Common myeloid progenitor, CD34-positive (primary cell): ENCODE measurements at regions not wholly inside any gene's neighbourhood (a gene's known extent, or its start where the extent isn't known, plus 50 kb on each side); places are given as distances from the start of the nearest gene placed in this dataset.

Experiments
- CTCF ChIA-PET: fragments of 350-600 bp; sonication (Branson Sonifier 250); formaldehyde crosslinking; loops from one replicate; lab custom pipeline; 2021; ENCODE audit warnings: antibody characterized with exemption; lab: Charles Lee
- POLR2A ChIA-PET: fragments of 350-600 bp; sonication (Branson Sonifier 250); formaldehyde crosslinking; loops from one replicate; lab custom pipeline; 2021; ENCODE audit warnings: antibody characterized with exemption; lab: Charles Lee
- DNase-seq, 3 donors: peaks; one replicate each; pipeline versions ENCODE4 v3.0.0 to v3.0.0-alpha.2; 2013
- H3K27ac ChIP-seq, 2 experiments: 1 replicate in 1 of 2; 2 replicates in 1 of 2; pipeline ENCODE4 v1.7.0; 2013; ENCODE audit warnings: inconsistent platforms in 2 of 2, low read length in 2 of 2, mild to moderate bottlenecking in 2 of 2, low read depth in 1 of 2, moderate library complexity in 1 of 2; ENCODE audit not compliant: severe bottlenecking in 2 of 2, insufficient read depth in 1 of 2, poor library complexity in 1 of 2
- H3K27me3 ChIP-seq, 5 experiments: replicated peaks in 2 of 5; 1 replicate in 3 of 5; 2 replicates in 2 of 5; pipeline versions ENCODE4 v1.6.1 to v1.7.0; 2013; ENCODE audit warnings: low read length in 4 of 5, mild to moderate bottlenecking in 2 of 5, moderate library complexity in 2 of 5, inconsistent platforms in 1 of 5; ENCODE audit not compliant: insufficient read depth in 5 of 5, control insufficient read depth in 4 of 5
- H3K36me3 ChIP-seq, 4 experiments: 1 replicate in 2 of 4; 2 replicates in 2 of 4; pipeline versions ENCODE4 v1.6.1 to v1.7.0; 2013; ENCODE audit warnings: low read length in 3 of 4, control low read depth in 1 of 4, mild to moderate bottlenecking in 1 of 4; ENCODE audit not compliant: control insufficient read depth in 4 of 4, insufficient read depth in 4 of 4
- H3K4me1 ChIP-seq, 4 experiments: 1 replicate in 3 of 4; 2 replicates in 1 of 4; pipeline versions ENCODE4 v1.6.1 to v1.7.1; 2013; ENCODE audit warnings: low read length in 3 of 4, mild to moderate bottlenecking in 3 of 4, control low read depth in 1 of 4, inconsistent platforms in 1 of 4, moderate library complexity in 1 of 4; ENCODE audit not compliant: control insufficient read depth in 4 of 4, insufficient read depth in 4 of 4; ENCODE audit errors: control extremely low read depth in 1 of 4
- H3K4me3 ChIP-seq, 7 experiments: 1 replicate in 4 of 7; 2 replicates in 3 of 7; pipeline versions ENCODE4 v1.5.1 to v1.7.0; 2013; ENCODE audit warnings: mild to moderate bottlenecking in 7 of 7, low read length in 6 of 7, moderate library complexity in 6 of 7, inconsistent platforms in 2 of 7, low read depth in 2 of 7, control low read depth in 1 of 7; ENCODE audit not compliant: insufficient read depth in 4 of 7, control insufficient read depth in 1 of 7; ENCODE audit errors: extremely low read depth in 1 of 7
- H3K9me3 ChIP-seq, 5 experiments: 1 replicate in 4 of 5; 2 replicates in 1 of 5; pipeline versions ENCODE4 v1.6.1 to v1.7.1; 2013; ENCODE audit warnings: low read length in 4 of 5, mild to moderate bottlenecking in 2 of 5, inconsistent platforms in 1 of 5, low read depth in 1 of 5, moderate library complexity in 1 of 5; ENCODE audit not compliant: control insufficient read depth in 4 of 5, insufficient read depth in 2 of 5; ENCODE audit errors: control extremely low read depth in 1 of 5
- WGBS: methylation state at CpG from one replicate; pipeline ENCODE4 v1.1.5; 2013; ENCODE audit not compliant: insufficient coverage; 5-methylcytosine and 5-hydroxymethylcytosine counted together

DNA sequence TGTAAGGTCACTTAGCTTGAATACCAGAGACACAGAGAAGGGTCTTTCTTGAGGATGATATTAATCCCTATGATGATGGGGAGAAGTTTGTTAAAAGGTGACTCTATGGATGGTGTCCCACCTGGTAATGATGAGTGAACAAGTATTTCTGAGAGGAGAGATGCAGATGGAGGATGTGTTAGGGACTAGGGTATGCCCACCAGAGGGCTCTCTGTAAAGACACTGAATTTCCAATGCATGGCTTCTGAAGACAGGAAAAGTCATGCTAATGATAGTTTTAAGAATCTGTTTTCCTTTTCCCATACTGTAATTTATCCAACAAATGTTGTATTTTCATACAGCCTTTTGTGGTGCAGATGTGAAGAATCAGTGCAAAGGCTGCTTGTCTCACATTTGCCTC, 1250.9 kb upstream of the CELF2 start:
- Histone ChIP-seq H3K27ac (no peak overlapping the region), H3K4me3 (no peak overlapping the region), H3K4me1 (no peaks in the 10 kb centered on the region), H3K9me3 (no peaks in the 10 kb centered on the region), H3K36me3 (no peaks in the 10 kb centered on the region), H3K27me3 (no peaks in the 10 kb centered on the region)
- ChIA-PET CTCF (no interaction called here), POLR2A (no interaction called here)
- no peak for DNase-seq

DNA sequence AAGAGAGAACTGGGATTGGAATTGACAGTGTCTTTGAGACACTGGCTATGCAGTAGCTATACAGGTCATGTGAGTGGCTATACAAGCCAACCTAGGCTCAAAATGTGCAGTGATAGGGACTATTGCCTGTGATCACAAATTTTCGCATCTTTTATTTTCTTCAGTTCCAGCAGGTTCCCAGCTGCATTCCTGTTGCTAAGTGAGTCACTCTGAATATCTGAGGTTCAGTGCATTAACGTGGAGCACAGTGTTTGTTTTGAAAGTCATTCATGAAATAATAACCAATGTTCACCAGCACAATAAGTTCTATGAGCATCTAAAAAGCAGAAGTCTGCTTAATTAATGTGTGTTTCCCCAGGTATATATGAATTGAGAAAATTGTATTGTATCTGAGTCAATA, 1236.0 kb upstream of the CELF2 start:
- 100% methylated on average over 1 of the region's 2 CpGs for WGBS
- Histone ChIP-seq H3K27ac (no peak overlapping the region), H3K4me1 (peaks cover 0 to 3% (median 0%) of the 10 kb centered on the region in 4 experiments), H3K9me3 (peaks cover 0 to 2% (median 0%) of the 10 kb centered on the region in 5 experiments), H3K27me3 (no peaks in the 10 kb centered on the region), H3K4me3 (no peak overlapping the region), H3K36me3 (no peaks in the 10 kb centered on the region)
- CTCF ChIA-PET = no interaction called here
- POLR2A ChIA-PET = no interaction called here
- DNase-seq = no peak

GRCh38 chr10:9786101-9786500, 1231.6 kb upstream of the CELF2 start:
- POLR2A ChIA-PET = no interaction called here

DNA sequence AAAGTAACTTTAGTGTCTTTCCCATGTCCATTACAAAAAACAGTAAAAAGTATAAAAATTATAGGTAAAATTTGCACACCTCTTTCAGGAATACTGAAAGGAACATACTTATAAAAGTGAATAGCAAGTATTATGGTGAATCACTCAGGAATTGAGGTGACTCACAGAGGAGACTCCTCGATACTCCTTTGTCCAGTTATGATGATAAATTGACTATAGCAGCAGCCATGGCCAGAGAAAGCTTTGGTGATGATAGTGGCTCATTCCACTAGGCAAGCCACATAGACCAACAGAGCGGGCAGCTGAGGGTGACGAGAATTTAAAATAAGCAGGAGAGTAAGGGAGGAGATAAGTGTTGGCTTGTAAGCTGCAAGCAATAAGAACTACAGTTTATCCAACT, 1231.1 kb upstream of the CELF2 start:
- no peaks in the 10 kb centered on the region for H3K27me3 ChIP-seq
- ChIA-PET CTCF (no interaction called here), POLR2A (no interaction called here)
- no peak overlapping the region for H3K4me3 ChIP-seq
- no peaks in the 10 kb centered on the region for H3K36me3 ChIP-seq
- H3K27ac ChIP-seq = no peak overlapping the region
- H3K4me1 ChIP-seq = peaks cover 0 to 3% (median 0%) of the 10 kb centered on the region in 4 experiments
- WGBS = 100% methylated on average over 1 of the region's 3 CpGs
- no peak for DNase-seq
- peaks cover 0 to 2% (median 0%) of the 10 kb centered on the region in 5 experiments for H3K9me3 ChIP-seq

More at GRCh38 chr10:9786101-9786500, 1231.6 kb upstream of the CELF2 start:
- WGBS = 6% methylated on average over 1 of the region's 1 CpG
- Histone ChIP-seq H3K36me3 (no peaks in the 10 kb centered on the region), H3K4me1 (peaks cover 0 to 3% (median 0%) of the 10 kb centered on the region in 4 experiments), H3K9me3 (peaks cover 0 to 2% (median 0%) of the 10 kb centered on the region in 5 experiments), H3K27me3 (no peaks in the 10 kb centered on the region), H3K27ac (no peak overlapping the region), H3K4me3 (no peak overlapping the region)
- peak; percentile 21 to 79 (median 65) for DNase-seq
- CTCF ChIA-PET = no interaction called here

DNA sequence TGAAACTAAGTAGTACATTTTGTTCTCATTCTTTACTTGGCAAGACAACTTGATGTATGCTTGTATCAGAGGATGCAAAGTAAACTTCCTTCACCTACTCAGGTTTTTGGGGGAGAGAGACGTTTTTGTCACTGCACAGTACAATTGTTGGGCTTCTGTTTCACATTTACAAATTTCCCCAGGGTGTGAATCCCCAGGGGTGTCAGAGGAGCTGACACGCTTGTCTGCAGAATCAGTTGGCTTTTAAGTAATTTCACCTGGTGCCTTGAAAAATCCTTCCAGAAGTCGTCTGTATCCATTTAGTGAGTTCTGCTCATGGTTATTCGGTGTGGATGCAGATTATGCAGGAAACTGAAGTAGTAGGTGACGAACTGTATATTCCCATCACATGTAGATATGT, 1227.7 kb upstream of the CELF2 start:
- Histone ChIP-seq H3K4me1 (peaks cover 0 to 3% (median 0%) of the 10 kb centered on the region in 4 experiments), H3K4me3 (no peak overlapping the region), H3K36me3 (no peaks in the 10 kb centered on the region), H3K27me3 (no peaks in the 10 kb centered on the region), H3K27ac (no peak overlapping the region), H3K9me3 (no peaks in the 10 kb centered on the region)
- ChIA-PET CTCF (no interaction called here), POLR2A (no interaction called here)
- 95% methylated on average over 4 of the region's 5 CpGs for WGBS
- DNase-seq = no peak

- 93% methylated on average over 2 of the region's 3 CpGs for WGBS
- DNase-seq = no peak
- Histone ChIP-seq H3K36me3 (no peaks in the 10 kb centered on the region), H3K9me3 (no peaks in the 10 kb centered on the region), H3K27ac (no peak overlapping the region), H3K27me3 (no peaks in the 10 kb centered on the region), H3K4me1 (no peaks in the 10 kb centered on the region), H3K4me3 (no peak overlapping the region)
- CTCF ChIA-PET = interaction anchor here (0.6 kb wide), 1 partner anchor 149 kb away, joined by 3 read pairs; no protein-coding TSS in a partner anchor
- POLR2A ChIA-PET = no interaction called here
These were observed 1225.5 kb upstream of the CELF2 start for GRCh38 chr10:9792181-9792580.

GRCh38 chr10:9796564-9796963, 1221.1 kb upstream of the CELF2 start:
- no peak for DNase-seq
- no peaks in the 10 kb centered on the region for H3K9me3 ChIP-seq
- H3K27me3 ChIP-seq = no peaks in the 10 kb centered on the region
- H3K4me3 ChIP-seq = no peak overlapping the region
- 100% methylated on average over 2 of the region's 3 CpGs for WGBS
- no peaks in the 10 kb centered on the region for H3K36me3 ChIP-seq
- peaks cover 0 to 17% (median 13%) of the 10 kb centered on the region in 4 experiments for H3K4me1 ChIP-seq
- ChIA-PET POLR2A (no interaction called here), CTCF (interaction anchor here (0.6 kb wide), 1 partner anchor 217 kb away, joined by 4 read pairs; no protein-coding TSS in a partner anchor)
- no peak overlapping the region for H3K27ac ChIP-seq
